HG02870 (cell line): ENCODE measurements at regions not wholly inside any gene's neighbourhood (a gene's known extent, or its start where the extent isn't known, plus 50 kb on each side); places are given as distances from the start of the nearest gene placed in this dataset.

Experiments used
- ATAC-seq: cut with Tn5 transposase; IDR thresholded peaks from one replicate; pipeline ENCODE4 v1.9.1; 2021; ENCODE audit warnings: mild to moderate bottlenecking, moderate library complexity; ENCODE audit not compliant: unreplicated experiment

DNA sequence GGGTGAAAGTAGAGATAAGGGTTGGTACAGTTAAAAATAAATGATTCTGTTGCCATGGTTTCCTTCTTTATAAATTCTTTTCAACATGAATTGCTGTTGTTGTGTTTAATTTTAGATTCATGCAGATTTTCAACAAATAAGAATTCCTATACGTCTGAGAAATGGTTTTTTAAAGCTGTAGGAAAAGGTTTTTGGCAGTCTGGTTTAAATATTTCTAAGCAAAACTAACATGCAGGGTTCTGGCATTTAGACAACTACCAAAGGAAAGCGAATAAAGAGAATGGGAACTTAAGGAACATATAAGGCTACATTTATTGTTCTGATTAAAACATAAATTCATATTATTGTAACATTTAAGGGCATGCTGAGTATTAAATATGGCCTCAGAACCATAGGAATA lies 203.0 kb upstream of the MIR17HG start:
- ATAC-seq: no peak

GRCh38 chr13:91145571-91146205 lies 201.8 kb upstream of the MIR17HG start:
- ATAC-seq: no peak

DNA sequence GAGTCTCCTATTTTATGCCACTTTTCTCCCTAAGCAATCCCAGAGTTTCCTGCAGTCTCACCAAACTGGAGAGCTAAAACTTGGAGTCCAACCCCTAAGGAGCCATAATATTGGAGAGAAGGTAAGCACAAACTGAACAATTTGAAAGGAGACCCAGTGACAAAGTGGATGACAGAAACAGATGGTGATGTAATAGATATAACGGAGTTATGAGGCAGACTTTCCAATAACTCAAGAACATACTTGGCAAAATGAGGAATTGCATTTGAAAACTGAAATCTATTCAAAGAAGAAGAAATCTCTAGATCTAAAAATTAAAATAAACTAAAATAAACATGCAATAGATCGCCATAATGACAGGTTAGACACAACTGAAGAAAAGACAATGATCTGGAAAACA lies 200.9 kb upstream of the MIR17HG start:
- no peak for ATAC-seq

GRCh38 chr13:91148098-91148497 lies 199.4 kb upstream of the MIR17HG start:
- no peak for ATAC-seq

- no peak for ATAC-seq
These were observed 195.6 kb upstream of the MIR17HG start for GRCh38 chr13:91151921-91152320.

DNA sequence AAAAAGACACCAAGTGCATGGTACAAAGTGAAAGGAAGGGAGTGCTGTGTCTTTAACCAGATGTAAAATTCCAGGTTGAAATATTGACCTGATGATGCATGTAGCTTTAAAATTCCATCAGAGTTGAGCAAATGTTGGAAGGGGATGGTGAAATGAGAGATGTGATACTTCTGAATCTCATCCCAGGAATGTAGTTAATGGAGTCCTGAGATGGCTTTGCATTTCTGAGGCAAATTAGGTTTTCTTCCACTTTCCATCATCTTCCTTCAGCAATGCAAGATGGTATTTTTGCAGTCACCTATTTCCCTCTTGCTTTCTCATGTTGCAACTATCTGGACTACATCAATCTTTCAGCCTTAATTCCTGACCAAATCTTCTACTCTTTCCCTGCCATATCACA lies 194.1 kb upstream of the MIR17HG start:
- ATAC-seq: no peak

GRCh38 chr13:91154558-91155353 lies 192.7 kb upstream of the MIR17HG start:
- no peak for ATAC-seq

DNA sequence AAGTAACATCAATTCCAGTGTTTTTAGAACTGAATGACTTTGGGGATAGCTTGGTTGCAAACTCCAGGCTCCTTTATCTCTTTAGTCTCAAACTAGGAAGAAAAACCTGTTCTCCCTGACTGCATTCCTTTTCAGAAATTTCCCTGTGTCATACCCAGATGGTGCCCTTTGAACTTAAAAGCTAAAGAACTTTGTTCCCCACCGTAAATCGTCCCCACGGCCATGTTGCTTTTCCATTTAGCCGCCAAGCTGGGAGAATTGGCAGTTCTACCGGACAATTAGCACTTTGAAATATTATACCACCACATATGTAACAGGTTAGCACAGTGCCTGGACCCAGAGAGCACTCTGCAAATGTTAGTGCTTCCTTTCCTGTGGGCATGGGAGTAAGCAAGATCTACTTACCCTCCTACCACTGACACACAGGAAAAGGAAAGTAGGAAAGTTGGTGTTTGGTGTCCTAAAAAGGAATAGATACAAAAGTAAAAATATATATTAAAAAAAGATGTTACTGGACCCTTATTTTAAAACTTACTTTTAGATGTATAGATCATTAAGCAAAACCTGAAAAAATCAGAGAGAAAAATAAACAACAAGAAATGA lies 191.9 kb upstream of the MIR17HG start:
- no peak for ATAC-seq

- no peak for ATAC-seq
These were observed 190.0 kb upstream of the MIR17HG start for GRCh38 chr13:91157273-91158016.

DNA sequence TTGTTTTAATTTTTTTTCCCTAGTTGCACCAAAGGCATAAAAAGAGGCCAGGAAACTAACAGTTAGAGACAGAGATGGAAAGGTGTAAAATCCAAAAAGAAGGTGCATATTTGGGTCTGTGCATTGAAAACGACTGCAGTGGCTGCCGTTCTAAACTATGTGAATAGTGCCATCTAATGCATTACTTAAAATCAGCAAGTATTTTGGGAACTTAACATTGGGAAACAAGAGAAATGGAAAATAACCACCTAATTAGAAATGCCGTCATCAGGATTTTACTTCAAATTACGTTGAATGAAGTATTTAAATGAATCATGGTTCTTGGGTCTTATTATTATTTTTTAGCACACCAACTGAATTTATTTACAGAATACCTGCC lies 189.5 kb upstream of the MIR17HG start:
- no peak for ATAC-seq

DNA sequence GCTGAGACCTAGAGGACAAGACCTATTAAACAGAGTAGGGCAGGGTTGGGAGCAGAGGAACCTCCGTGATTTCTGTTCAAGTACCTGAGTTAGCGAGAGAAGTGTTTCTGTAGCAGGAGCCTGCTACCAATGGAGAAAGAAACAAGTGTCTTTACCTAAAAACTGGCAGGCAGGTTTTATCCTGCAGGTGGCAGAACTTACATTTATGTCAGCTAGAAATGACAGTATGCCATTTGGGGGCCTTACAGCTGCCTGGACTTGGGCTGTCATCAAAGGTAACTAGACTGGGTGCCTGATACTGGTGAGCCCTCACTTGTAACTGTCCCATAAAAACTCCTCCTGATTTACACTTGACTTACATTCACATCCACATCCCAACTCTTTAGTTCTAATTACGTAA lies 185.3 kb upstream of the MIR17HG start:
- no peak for ATAC-seq

DNA sequence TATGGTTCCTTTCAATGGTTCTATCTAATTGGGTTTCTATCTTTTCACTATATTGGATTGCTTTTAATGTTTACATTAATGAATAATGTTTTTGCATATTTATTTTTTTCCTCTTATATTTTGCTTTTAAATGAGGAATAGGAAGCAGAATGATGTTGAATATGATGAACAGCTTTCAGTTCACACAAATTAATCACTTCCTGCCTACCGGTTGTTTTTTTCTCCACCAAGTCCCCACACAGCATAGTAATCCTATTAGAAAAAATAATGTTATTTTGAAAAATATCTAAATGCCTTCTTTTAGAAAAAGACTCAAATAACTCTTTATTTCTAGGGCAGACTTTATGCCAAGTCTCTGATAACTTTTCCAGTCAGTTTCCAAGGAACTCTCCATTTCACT lies 184.9 kb upstream of the MIR17HG start:
- ATAC-seq: no peak

GRCh38 chr13:91165758-91166157 lies 181.7 kb upstream of the MIR17HG start:
- ATAC-seq: no peak

DNA sequence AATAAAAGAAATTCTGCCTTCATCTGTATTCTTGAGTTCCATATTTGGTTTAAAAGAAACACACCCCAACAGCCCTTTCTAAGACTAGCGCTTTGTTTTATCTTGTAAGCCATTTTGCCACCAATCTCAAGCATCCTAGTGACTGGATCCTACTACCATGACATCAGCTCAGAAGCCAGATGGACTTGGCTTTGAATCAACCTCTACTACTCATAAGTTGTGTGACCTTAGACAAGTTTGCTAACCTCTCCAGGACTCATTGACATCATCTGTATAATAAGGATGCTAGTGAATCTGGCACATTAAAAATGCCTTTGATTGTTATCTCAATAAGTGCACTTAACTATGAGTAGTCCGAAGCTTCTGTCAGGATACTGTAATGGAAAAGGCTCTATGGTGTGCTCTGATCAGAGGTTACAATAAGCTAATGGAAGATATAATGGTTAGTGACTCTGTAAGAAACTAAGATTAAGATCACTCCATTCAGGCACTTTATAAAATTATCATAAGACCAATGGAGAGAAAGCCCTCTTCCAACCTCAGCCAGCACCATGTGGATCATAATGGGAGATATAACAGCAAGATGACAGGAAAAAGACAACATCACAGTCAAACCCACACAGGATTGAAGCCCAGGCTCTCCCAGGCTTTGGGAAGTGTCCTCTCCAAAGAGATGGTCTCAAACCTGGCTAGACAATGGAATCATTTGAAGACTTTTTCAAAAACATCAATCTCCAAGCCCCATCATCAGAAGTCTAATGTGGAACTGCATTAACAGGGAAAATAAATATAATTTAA lies 180.6 kb upstream of the MIR17HG start:
- no peak for ATAC-seq

- no peak for ATAC-seq
These were observed 179.6 kb upstream of the MIR17HG start for GRCh38 chr13:91167706-91168385.

DNA sequence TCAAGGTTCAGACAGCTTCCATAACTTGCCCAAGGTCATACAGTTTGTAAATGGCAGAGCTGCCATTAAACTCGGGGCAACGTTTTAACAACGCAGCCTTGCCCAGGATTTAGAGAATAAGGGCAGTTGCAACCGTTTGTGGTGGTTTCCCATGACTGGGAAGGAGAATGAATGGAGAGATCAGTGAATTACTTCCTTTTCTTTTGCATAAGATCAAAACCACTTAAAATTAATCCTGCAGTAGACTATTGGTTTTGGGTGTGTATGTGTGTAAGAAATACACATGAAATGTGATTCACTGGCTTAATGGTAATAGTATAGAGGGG lies 179.1 kb upstream of the MIR17HG start:
- no peak for ATAC-seq

GRCh38 chr13:91169321-91170050 lies 178.0 kb upstream of the MIR17HG start:
- ATAC-seq: no peak

- no peak for ATAC-seq
These were observed 175.3 kb upstream of the MIR17HG start for GRCh38 chr13:91172160-91172559.

DNA sequence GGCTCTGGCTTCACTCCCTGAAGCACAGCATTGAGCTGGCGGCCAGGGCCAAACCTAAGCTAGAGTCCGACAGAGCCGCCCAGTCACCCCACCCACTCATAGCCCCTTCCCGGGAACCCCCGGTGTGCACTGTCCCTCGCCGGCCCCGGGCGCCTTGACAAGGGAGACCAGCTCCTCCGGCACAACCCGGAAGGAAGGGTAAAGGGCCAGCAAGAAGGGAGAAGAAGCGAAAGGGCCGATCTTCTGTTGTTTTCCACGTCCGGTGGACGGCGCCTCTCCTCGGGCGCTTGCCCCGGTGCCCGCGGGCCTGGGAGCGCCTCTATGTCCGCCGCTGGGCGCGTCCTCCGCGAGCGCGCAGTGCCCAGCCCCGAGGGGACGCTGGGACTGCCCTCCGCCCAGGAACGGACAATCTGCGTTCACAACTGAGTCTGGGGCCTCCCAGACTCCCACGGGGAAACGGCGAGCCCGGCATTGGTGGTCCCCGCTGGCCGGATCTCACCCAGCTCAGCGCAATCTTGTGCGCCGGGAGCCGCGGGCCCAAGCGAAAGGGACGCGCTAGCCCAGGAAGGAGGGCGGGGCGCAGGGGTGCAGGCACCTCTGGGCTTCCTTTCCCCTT lies 172.5 kb upstream of the MIR17HG start:
- ATAC-seq: no peak
